OCI-LY7 (cell line): ENCODE measurements at regions not wholly inside any gene's neighbourhood (a gene's known extent, or its start where the extent isn't known, plus 50 kb on each side); places are given as distances from the start of the nearest gene placed in this dataset.

Experiments used
- CTCF ChIP-seq: fragments of 200-600 bp; sonication (generic); conservative IDR thresholded peaks from 2 replicates; pipeline ENCODE4 v1.5.1; 2014; ENCODE audit warnings: mild to moderate bottlenecking, antibody characterized with exemption, low read length, moderate library complexity, mixed read lengths
- EZH2phosphoT487 ChIP-seq: fragments of 200-600 bp; sonication (generic); IDR thresholded peaks from 2 replicates; pipeline ENCODE4 v1.6.1; 2018; ENCODE audit warnings: low read depth, borderline replicate concordance, mild to moderate bottlenecking, mixed run types, antibody characterized with exemption, low read length, moderate library complexity, mixed read lengths

DNA sequence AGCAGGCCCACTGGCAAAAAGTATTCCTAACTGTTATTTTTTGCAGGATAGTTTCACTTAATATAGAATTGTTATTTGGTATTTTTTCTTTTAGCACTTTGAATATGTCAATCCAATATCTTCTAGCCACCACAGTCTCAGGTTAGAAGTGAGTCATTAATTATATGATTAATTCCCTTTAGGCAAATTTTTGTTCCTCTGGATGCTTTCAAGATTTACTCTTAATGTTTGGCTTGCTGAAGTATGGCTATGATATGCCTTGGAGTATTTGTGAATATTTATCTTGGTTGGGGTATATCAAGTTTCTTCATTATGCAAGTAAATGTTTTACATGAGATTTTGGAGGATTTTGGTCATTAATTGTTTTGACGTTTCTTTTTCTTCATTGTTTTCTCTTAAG is 152.1 kb upstream of the ALCAM start:
- no peak for TF ChIP-seq CTCF
- no peak for TF ChIP-seq EZH2phosphoT487
